IPS-18c (cell line): ENCODE measurements at regions not wholly inside any gene's neighbourhood (a gene's known extent, or its start where the extent isn't known, plus 50 kb on each side); places are given as distances from the start of the nearest gene placed in this dataset.

Source experiments
- H3K4me3 ChIP-seq: 2 replicates; pipeline ENCODE4 v1.7.0; 2013; ENCODE audit warnings: low read depth, mild to moderate bottlenecking, low read length, moderate library complexity; ENCODE audit not compliant: insufficient read depth
- H3K9me3 ChIP-seq: one replicate; pipeline ENCODE4 v1.6.1; 2013; ENCODE audit warnings: mild to moderate bottlenecking, low read length, moderate library complexity; ENCODE audit not compliant: control insufficient read depth, insufficient read depth

DNA sequence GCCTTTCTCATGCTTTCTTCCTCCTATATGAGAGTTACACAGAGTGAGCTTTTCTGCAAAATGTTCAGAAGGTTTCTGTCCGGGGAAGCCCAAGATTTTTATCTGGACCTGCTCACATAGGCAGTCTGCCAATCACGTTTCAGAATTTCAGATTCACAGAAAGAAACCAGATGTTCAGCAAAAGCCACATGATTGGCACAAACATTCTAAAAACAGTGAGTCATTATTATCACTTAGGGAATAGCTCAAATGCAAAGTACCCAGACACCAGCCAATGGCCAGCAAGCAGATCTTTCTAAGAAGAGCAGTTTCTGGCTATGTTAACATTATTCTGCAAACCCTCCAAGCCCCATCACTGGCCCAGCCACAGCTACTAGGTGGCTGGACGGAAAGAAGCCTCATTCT is 1558.5 kb upstream of the TMEM132C start:
- Histone ChIP-seq H3K4me3 (no peak overlapping the region), H3K9me3 (no peaks in the 10 kb centered on the region)

DNA sequence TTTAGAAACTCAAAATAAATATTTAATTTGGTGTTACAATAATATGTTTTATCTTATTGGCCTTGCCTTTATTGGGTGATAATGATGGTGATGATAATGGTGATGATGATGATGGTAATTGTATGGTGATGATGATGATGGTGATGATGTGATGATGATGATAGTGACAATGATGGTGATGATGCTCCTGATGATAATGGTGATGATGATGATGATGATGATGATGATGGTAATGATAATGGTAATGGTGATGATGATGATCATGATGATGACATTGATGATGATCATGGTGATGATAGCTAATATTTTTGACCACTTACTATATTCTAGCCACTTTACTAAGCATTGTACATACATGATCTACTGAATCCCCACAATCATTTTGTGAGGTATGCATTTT is 1548.6 kb upstream of the TMEM132C start:
- no peak overlapping the region for H3K4me3 ChIP-seq
- H3K9me3 ChIP-seq = no peaks in the 10 kb centered on the region

DNA sequence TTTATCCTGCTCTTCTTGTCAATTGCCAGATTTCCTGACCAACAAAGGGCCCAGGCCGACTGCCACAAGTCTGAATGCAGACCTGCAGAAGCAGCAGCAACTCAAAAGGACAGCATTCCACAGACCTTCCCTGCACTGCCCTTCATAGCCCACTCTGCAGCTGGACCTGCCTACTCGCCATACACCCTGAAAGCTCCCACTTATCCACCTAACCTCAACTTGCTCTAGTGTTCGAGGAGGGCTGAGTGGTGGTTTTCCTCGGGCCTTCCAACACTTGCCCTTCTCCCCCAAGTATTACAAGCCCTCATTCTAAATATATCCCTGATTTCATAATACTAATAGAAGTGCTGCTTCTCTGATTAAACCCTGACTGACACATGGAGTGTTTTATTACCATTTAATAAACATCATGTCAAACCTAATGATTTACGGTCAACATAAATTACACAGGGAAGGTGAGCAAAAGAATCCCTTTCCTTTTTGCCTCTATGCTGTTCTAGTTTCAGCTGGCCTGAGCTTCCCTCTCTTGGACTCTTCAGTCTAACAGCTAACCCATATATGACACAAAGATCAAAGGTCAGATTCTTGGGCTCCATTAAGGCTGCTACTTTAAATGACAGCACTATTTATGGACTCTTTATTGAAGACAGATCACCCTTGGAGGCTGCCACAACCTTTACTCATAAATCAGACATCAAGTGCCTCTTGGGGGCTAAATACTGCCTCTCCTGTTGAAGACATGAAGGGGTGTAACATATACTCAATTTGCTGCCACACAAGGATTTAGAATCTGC is 1546.9 kb upstream of the TMEM132C start:
- Histone ChIP-seq H3K9me3 (peaks cover 2% of the 10 kb centered on the region), H3K4me3 (no peak overlapping the region)

DNA sequence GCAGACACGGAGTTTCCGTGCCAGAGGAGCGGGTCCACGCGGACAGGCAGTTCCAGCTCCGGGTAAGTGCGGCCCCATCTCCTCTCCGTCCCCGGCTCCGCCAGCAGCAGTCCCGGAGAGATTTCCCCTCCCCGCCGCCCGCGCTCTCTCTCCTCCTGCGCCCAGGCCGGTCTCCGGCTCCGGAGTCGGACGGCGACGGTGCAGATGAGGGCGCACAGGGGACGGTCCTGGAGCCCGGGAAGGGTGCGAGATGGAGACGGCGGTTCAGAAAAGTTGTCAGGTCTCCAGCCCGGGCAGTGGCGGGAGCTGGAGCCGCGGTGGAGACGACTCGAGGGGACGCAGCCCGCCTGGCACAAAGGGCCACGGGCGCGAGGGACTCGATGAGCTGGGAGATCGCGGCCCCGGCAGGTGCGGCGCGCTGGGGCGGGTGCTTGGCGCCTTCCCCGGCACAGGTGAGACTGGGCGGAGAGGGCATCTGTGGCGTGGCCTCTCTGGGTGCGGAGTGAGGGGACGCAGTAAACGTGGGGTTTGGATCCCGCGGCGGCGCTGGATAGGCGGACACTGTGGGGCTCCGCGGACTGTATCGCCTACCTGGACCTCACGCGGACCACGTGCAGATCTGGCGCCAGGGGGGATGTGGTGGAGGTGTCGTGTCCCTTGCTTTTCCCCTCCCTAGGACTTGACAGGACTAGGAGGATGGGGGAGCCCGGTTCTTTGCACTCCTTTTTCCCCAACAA is 1540.3 kb upstream of the TMEM132C start:
- peak overlapping the region; percentile 49 for H3K4me3 ChIP-seq
- H3K9me3 ChIP-seq = peaks cover 5% of the 10 kb centered on the region

DNA sequence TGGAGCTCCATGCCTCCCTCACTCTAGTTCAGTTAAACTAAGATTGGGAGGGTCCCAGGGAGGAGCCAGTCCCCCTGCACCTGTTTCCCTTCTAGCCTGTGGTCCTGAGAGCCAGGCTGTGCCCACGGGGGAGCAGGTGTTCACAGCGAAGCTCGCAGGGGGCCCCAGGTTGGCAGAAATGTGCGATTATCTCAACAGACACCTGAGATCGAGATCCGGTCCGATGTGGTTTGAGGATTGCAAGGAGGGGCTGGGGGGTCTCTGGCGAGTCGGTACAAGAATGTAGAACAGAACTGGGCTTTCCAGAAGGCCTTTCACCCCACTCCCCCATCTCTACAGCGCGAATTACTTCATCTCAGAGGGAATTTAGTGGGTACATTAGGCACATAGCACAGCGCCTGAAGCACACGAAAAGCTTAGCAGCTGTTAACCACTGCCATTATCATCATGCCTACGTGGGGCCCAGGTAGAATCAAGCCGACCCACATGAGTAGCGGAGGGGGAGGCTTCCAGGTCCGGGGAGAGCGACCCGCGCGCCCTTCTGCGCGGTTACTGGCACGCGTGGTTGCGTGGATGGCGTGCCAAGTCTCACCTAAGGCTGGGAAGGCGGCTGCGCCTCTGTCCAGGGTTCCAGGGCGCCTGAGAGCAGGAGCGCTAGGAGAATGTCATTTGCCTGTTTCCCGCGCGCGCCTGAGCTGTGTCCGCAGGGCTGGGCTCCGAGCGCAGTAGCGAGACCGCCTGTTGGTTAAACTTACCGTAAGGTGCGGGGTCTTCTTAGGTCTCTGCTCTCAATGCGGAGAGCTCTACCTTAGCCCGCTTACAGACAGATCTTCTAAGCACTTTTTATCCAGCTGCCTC is 1539.5 kb upstream of the TMEM132C start:
- H3K4me3 ChIP-seq = peak overlapping the region; percentile 20
- peaks cover 5% of the 10 kb centered on the region for H3K9me3 ChIP-seq

DNA sequence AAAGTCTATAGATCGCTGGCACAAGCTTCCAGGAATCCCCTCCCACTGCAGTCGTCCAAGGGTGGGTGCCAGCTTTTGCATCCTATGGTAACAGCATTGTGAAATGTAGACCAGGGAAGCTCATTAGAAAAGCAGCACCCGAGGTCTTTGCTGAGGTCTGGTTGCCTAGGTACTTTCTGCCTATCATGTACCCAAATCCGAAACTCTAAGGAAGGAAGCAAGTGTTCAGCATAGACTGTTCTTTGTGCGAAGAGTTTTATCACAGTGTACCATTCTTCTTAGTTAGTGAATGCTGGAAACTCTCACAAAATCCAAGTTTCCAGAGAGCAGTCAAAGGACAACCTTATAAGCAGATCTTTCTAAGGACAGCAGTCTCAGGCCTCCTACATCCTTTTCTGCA is 1532.7 kb upstream of the TMEM132C start:
- no peak overlapping the region for H3K4me3 ChIP-seq
- H3K9me3 ChIP-seq = no peaks in the 10 kb centered on the region

DNA sequence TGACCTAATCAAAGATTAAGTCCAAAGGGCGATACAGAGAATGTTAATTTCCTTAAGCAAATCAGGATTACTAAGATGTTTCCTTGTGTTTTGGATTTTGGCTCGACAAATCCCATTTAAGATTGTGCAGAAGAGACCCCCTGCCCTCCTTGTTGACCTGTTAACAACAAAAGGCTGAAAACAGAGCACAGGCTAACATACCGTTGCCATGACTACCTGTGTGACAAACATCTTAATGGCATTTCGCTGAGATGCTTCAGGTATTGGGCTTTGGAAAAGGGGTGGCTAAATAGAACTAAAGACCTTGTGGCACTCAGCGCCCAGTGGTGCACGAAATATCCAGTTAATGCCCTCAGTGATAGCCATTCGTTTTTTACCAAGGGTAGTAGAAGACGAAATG is 1532.3 kb upstream of the TMEM132C start:
- Histone ChIP-seq H3K4me3 (no peak overlapping the region), H3K9me3 (no peaks in the 10 kb centered on the region)

DNA sequence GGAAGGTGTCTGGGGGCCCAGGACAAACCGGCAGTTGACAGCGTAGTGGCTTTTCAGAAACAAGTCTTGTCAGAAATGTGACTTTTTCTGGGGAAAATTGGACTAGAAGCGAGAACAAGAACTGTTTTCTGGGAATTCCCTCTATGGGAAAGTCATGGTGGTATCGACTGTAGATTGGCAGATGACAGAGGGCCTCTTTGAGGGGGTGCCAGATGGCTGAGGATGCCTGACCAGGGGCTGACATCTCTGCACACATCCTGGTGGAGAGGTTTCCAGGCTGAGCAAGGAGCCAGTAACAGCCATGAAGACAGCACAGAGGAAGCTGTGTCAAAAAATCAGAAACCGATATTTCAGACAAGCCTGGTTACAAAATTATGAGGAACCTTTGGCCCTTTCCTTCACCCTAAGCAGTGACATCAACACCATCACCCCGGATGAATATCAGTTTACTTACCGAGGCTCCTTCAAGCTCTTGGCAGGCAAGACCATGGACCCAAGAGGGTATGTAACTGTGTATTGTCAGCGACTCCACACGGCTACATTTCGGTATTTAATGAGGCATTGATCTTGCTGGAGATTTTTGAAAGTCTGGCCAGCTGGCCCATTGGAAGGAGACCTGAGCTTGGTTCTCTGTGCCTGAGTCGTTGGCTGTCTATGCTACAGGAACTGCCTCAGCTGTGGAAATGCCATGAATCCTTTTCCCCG is 1525.3 kb upstream of the TMEM132C start:
- no peak overlapping the region for H3K4me3 ChIP-seq
- H3K9me3 ChIP-seq = no peaks in the 10 kb centered on the region

DNA sequence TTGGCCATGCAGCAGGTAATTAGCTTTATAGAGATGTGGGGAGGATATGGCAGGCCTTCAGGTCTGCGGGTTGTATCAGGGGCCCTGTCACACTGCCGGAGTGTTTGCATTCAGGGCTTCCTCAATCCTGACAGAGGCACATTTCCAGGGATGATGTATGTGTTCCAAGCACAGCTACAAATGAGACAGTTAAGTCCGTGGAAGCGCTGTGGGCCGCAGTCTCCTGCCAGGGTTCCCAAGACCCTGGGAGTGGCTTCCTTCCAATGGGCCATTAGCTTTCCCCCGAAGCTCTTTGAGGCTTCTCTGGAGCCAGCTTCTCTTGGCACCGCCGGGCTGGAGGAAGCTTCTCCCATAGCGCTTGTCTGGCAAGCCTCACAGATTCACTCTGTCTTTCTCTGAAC is 1524.7 kb upstream of the TMEM132C start:
- H3K4me3 ChIP-seq = no peak overlapping the region
- H3K9me3 ChIP-seq = no peaks in the 10 kb centered on the region

DNA sequence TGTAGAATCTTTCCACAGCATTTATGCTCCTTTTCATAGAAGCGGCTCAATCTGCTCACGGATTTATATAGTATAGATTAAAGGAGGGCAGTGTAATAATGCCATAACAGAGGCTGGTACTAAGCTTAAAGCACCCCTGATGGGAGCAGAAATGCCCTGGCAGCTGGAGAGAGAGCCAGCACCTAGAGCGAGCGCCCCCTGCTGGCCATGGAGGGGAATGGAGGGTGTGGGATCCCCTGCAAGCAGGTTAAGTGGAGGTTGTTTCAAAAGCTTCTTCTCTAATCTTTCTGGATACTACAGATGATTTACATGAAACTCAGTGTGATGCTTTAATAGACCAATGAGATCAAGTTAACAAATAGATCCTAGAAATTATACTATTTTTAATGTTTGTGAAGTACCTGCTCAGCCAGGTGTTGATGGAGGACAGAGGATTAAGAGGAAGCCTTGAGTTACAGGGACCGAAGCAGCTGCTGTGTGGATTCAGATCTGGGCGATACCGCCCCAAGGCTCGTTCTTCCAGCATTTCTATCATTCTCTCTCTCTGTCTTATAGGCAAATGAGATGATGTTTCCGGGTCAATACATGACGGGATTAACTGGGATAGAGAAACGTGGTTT is 1519.3 kb upstream of the TMEM132C start:
- H3K9me3 ChIP-seq = no peaks in the 10 kb centered on the region
- H3K4me3 ChIP-seq = no peak overlapping the region

DNA sequence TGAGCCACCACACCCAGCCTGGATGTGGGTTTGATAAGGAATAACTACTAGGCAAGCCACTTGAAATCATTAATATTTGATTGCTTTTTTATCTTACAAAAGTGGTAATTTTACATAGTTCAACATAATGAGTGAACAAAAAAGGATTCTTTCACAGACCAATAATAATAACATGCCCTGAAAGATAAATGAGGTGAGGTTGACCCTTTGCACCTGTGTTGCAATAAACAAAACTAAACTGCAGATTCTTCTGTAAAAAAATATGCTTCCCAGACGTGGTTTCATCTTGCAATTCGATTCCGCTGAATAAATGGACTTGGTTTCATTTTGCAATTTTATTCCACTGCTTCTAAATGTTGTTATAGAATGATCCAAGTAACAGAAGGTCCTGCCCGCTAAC is 1514.9 kb upstream of the TMEM132C start:
- Histone ChIP-seq H3K4me3 (no peak overlapping the region), H3K9me3 (no peaks in the 10 kb centered on the region)

DNA sequence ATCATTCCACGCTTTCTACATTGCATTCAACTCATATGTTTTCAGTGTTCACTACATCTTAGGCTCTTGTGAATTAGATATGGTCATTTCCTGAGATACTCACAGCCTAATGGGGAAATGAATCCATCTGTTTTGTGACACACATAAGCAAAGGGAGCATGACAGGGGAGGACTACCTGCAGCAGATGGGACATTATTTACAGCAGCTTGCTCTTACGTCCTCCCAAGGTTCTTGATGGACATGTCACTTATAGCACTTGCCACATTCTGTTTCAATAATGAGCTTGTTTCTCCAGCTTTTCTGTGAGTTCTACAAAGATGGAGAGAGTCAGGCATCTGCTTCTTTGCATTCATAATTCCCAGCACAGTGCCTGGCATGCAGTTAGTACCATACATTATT is 1509.6 kb upstream of the TMEM132C start:
- Histone ChIP-seq H3K4me3 (no peak overlapping the region), H3K9me3 (no peaks in the 10 kb centered on the region)

DNA sequence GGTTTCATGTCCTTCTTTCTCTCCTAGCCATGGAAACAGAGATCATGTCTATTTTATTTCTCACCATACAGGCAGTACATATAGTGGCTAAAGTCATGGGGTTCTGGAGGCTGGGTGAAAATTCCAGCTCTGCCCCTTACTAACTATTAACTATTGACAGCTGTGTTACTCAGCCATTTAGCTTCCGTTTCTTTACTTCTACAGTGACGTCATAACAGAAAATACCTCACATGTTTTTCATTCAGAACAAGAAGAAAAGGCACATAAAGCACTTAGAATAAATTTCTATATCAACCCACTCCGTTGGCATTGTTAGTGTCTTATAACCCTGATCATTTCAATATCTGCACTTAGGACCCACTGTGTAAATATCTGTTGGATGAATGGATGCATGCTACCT is 1506.9 kb upstream of the TMEM132C start:
- Histone ChIP-seq H3K9me3 (no peaks in the 10 kb centered on the region), H3K4me3 (no peak overlapping the region)

DNA sequence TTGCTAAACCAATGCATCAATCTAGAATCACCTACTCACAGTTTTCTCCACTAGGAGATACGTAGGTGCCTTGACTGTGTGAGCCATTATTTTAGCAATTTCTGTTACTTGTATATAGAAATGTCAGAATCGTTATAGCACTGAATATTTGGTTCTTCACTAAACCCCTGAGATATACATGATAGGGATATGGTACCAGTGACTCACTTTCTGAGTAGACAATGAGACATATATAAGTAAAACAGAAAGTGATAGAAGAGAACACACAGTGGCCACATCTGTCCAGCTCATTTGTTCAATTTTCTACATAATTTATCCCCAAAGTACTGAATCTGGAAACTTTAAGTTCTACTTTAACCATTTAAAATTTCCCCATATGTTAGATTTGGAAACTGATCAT is 1505.5 kb upstream of the TMEM132C start:
- H3K4me3 ChIP-seq = no peak overlapping the region
- H3K9me3 ChIP-seq = no peaks in the 10 kb centered on the region

DNA sequence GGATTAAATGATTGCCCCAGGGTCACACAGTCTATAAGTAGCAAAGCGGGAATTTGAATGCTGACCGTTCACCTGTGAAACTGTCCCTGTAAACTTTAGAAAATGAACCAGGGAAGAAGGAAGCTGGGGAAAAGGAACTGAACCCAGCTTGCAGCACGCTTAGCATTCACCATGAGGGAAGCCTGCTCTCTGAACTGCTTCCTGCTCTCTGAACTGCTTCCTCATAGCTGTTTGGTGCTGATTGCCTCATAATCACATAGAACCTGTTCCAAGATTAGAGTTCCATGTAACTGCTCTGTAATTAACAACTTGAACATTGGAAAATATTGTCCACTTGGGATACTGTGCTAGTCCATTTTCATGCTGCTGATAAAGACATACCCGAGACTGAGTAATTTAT is 1504.8 kb upstream of the TMEM132C start:
- H3K4me3 ChIP-seq = no peak overlapping the region
- peaks cover 1% of the 10 kb centered on the region for H3K9me3 ChIP-seq

DNA sequence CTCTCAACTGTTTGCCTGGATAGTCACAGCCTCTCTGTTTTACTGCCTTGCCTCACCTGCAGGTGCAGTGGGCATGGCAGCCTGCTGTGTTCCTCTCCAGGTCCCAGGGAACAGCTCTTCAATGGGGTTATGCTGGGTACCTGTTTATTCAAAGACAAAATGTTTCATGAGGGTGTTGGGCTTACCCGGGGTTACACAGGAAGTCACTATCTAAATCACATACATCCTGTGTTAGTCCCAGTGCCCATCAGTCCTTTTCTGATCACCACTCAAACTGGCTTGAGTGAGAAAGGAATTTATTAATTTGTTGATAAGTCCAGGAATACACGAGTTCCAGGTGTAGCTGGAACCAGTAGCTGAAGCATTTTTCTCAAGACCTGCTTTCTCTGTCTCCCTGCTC is 1503.6 kb upstream of the TMEM132C start:
- peaks cover 3% of the 10 kb centered on the region for H3K9me3 ChIP-seq

DNA sequence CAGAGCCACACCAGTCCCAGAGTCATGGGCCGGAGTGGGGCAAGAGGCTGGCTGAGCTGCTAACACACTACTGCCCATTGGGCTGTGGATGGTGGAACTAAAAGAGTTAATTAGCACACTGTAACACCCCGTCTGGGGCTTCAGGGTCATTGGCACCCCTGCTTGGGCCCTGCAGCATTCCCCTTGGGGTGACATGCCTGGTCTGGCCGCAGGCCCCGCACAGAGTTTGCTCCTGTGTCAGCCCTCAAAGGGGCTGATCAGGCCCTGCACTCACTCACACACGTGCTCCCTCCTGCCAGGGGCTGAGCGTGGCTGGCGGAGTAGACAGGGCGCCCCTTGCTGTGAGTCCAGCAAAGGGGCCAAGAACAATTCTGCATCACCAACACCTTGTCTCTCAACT is 1499.6 kb upstream of the TMEM132C start:
- Histone ChIP-seq H3K4me3 (no peak overlapping the region; the same call in 1 of the 2 replicates), H3K9me3 (peaks cover 3% of the 10 kb centered on the region)

More for the DNA sequence above, 1503.6 kb upstream of the TMEM132C start:
- no peak overlapping the region for H3K4me3 ChIP-seq
